Muscle of back (tissue), 3 donors: ENCODE measurements at regions not wholly inside any gene's neighbourhood (a gene's known extent, or its start where the extent isn't known, plus 50 kb on each side); places are given as distances from the start of the nearest gene placed in this dataset.
"Not testable (repeated sequence)": the region's sequence is repeated elsewhere in the genome, so short reads cannot be mapped to it uniquely, and the experiment has no call there.

Experiments used
- DNase-seq, 3 donors: peaks; one replicate each; pipeline versions ENCODE4 v3.0.0 to v3.0.0-alpha.2; 2013

DNA sequence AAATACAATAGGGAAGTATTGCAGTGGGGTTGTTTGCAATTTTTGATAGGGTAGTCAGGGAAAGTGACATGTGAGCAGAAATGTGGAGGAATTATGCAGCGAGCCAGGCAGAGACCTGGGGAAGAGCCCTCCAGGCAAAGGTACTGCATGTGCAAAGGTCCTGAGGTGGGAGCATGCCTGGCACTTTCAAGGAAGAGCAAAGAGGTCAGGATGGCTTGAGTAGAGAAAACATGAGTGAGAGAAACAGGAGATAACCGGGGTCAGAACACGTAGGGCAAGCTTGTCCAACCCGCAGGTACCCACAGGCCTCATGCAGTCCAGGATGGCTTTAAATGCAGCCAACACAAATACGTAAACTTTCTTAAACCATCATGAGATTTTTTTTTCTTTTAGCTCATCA is 71.0 kb downstream of the COQ2 start:
- DNase-seq: no peak

DNA sequence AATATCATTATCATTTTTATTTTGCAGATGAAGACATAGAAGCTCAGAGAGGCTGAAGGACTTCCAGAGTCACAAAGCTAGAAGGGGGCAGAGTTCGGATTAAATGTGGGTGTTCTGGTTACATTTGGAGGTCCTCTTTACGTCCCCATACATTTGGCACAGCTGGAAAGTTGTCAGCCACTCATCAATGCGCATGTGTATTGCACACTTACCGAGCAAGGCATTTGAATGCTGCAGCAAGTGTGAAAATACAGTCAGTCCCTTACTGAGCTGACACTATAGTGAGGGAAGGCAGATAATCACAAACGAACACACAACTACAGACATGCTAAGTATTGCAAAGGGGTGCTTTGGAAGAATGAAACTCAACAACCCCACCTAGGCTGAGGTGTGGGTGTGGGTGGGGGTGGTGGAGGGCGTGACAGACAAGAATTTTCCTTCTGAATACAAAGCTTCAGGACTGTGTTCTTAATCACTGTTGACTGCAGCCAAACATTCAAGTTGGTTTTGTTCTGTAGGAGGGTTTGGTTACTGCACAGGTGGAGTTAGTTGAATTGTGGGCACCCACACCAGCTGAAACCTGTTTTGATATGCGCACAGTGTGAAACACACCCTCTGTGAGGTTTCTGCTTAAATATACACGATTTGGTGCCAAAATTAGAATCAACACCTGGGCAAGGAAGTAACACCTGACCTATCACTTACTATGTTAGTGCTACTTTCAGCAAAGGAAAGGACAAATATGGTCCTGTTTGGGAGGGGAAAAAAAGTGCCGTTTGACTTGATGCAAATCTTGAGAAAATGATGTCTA is 72.4 kb downstream of the COQ2 start:
- no peak for DNase-seq

DNA sequence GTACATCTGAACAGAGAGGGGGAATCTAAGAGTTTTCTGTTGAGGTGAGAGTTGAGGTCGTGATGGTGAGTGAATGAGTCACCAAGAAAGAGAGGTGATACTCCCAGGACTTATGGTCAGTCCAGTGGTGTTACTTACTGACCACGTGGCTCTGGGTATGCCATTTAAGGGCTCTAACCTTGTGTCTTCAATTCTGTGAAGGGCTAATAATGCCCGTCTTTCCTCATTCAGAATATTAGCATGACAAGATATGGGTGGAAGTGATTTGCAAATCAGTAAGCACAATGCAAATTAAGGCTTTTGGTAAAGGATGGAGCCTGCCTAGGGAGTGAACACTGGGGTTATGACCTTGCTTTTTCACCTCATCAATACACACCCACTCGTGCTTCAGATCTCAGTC is 75.2 kb downstream of the COQ2 start:
- no peak for DNase-seq

DNA sequence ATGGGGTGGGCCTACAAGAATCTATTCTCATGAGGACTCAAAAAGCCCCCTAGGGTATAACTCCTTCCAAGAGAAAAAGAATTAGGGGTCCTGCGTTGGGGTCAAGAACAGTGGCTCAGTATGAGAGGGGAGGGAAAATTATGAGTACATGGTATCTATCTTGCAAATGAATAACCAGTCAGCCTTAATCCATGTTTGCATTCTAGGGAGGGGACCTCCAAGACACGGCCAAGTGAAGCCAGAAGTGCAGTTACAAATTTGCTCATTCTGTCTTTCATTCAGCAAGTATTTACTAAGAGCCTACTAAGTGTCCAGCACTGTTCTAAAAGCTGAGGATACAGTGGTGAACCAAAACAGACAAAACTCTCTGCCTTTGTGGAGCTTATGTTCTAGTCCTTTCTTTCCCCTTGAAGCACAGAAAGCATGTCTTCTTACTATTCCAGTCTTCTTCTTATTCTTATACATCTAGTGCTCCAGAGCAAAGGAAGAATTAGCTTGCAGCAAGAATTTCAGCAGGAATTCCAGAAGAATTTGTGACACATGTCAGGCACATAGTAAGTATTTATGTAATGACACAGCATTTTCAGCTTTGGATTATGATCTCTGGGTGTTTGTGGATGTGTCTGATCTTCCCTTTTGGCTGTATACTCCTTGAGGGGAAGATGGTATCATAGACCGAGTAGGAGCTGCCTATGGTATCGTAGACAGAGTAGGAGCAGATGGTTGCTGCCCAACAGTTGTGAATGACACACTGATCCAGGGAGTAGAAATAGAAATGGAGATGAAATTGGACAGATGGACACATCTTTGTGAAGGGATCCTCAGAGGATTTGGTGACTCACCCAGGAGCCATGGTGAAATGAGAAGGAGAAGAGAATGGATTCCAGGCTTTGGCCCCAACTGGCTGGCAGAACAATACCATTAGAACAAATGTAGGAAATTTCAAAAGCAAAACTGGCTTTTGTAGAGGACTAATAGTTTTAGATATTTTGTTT is 75.9 kb downstream of the COQ2 start:
- DNase-seq: no peak

DNA sequence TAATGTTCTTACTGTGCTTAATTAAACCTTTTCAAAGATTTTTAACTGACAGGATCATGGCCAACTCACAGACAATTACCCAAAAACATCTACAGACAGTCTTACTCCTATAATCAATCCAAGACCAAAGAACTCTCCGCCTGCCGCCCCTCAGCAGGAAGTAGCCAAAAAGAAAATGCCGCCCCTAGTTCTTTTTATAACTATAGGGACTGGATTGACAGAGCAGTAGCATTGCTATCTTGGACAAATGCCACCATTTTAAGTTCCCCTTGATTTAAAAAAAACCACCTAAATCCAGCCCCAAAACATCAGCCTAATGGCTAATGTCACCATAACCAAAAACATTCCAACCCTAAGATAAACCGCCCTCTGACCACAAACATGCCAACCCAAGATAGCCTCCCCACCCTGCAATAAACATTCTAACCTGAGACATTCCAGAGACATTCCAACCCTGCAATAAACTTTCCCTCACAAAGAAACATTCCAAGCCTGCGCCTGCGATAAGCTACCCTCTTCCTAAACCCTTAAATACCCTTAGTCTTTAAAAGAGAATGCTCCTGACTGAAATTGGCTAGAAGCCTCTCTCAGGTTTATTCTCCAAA is 77.0 kb downstream of the COQ2 start:
- peak in 1 of 3 donors; percentile 40 for DNase-seq

DNA sequence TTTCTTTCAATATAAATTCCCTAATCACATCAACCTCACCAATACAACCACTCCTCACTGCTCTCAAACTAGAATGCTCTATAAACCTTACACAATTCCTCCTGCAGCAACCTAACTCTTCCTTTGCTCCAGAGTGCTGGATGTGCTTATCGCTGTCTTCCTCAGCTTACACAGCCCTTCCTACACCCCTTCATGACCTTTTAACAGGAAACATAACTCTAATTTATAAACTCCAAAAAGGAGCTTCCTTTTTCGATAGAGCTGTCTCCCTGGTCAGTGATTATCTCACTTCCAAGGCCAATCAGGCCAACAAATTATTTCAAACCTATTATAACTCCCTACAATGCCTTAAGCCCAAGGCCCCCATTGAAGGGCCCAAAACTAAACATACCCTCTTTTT is 78.8 kb downstream of the COQ2 start:
- DNase-seq: no peak

DNA sequence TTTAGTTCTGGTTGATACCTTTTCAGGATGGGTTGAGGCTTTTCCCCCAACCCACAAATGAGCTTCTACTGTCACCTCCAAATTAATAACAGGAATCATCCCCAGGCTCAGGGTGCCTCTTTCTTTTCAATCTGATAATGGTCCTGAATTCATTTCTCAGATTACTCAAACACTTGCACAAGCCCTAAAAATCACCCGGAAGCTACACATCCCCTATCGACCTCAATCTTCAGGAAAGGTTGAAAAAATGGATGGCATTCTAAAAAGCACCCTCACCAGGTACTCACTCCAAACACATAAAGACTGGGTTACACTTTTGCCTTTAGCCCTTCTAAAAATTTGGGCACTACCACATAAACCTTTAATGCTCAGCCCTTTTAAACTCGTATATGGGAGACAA is 79.9 kb downstream of the COQ2 start:
- DNase-seq: no peak

DNA sequence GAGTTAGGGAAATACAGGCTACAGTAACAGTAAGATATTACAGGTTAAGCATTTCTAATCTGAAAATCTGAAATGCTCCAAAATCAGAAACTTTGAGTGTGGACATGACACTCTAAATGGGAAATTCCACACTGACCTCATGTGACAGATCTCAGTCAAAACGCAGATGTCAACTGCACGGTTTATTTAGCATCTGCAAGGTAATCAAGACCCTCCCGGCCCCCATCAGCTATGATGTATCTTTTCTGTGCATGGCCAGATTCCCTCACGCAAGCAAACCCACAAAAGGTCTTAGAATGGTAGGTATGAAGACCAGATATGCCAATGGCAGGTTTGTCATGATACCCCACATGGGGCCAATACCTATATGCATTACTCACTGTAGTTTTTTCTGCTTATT is 82.8 kb downstream of the COQ2 start:
- DNase-seq: no peak

DNA sequence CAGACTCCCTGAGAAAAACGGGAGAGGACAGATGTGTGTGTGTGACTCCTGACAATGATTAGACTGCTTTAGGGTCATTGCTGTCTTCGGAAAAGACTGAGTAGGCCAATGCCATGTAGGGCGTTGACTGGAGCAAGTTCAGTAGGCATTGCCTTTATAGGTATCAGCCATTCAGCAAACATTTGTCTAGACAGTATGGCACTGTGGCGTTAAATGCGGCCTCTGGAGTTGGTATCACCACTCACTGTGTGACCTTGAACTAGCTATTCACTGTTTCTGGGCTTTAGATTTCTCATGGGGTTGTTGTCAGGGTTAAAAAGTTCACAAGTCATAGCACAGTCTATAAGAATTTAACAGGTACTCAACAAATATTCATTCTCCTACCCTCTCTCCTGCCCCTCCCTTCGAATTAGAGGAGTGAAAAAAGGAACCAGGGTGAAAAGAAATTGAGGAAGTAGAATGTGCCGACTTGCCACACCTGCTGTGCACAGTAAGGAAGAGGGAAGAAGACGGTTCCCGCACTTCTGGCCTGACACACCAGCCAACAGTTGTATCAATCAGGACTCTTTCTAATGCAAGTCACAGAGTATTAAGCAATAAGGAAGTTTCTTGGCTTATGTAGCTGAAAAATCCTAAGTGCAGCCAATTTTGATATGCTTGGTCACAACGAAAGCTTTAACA is 83.2 kb upstream of the PLAC8 start:
- DNase-seq: peak in 1 of 3 donors; percentile 11

DNA sequence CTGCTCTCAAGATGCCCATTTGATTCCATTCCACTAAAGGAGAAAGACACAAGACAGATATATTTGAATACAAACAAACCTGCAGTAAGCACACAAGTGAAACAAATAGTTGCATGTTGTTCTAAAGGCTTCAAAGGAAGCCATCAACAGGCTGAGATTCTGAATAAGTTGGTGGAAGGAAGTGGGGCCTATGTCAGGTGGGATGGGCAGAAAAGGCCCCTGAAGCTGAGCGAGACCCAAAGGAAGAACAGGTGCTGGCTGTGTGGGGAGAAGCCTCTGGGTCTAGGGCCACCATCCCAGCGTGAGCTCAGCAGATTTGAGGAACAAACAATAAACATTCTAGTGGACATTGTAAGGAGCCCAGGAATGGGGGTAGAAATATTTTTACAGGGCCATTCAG is 82.4 kb upstream of the PLAC8 start:
- no peak for DNase-seq

DNA sequence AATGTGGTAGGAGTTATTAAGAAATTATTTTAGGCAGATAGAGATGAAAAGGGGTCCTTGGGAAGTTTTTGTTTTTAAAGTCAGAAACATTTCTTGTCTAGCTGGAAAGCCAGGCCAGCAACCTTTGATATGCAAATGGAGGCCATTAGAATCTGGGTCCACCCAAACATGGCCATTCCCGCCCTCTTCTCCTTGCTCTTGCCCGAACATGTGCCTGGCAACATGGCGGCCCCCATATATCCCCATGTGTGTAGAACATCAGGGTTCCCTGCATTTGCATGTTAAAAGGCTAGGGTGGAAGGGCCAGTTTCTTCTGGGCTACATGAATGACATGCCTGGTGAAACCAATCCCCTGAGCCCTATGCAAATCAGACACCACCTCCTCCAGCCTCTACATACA is 80.7 kb upstream of the PLAC8 start:
- no peak for DNase-seq

DNA sequence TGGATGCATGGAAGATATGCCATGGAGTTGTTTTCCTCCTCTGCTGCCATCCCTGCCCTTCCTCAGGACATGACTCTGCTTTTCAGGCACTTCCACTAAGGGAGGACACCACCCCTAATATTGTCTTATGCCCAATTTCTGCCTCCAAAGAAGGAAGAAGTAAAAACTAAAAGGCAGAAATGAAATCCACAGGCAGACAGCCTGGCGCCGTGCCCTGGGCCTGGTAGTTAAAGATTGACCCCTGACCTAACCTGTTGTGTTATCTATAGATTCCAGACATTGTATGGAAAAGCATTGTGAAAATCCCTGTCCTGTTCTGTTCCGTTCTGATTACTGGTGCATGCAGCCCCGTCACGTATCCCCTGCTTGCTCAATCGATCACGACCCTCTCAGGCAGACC is 80.1 kb upstream of the PLAC8 start:
- not testable (repeated sequence) for DNase-seq

DNA sequence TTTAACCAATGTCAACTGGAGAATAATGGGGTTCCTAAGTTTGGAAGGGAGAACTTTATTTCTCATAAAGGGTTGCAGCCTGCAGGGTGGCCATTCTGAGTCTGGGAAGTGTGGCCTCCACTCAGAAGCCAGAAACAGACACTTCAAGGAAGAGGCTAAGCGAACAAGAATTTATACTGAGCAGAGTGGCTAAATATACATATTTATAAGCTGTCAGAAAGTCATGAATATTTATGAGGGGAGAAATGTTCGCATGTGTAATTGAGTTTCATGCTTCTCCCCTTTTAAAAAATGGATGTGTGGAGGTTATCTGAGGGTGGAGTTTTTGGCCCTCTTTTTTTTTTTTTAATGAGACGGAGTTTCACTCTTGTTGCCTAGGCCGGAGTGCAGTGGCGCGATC is 78.1 kb upstream of the PLAC8 start:
- DNase-seq: no peak

DNA sequence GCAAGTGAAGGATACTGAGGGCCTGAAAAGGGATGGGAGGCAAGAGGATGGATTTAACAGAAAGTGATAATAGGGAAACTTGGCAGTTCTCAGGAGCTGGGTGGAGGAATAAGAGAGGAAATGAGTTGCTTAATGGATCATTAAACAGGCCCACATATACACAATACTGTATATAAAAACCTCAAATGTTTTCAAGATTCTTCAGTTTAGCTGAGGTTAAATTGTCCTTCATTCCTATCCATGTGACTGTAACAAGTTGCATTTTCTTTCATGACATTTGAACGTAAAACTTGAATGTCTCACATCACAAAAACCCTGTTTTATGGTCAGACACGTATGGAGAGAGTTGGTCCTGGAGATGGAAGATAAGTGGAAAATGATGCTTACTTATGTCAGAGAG is 76.5 kb upstream of the PLAC8 start:
- DNase-seq: no peak

DNA sequence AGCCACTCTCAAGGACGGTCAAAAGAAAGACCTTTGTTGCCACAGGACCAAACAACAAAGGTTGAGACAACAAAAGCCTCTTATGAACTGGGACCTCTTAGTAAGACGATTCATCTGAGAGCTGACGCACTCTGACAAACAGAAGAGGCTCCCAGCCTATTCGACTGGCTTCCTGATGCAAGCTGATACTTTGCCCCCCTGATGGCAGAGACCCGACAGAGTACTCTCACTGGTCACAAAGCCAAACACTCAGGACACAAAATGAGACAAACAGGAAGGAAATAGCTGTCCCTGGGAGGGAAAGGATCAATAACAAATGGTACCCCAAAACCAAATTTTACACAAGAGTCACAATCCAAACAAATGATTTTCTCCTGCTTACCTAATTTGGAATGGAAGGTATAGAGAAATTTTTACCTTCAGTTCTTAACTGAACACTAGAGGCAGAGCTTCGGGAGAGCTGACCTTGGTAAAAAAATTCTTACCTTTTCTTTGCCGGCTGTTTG is 75.2 kb upstream of the PLAC8 start:
- no peak for DNase-seq

DNA sequence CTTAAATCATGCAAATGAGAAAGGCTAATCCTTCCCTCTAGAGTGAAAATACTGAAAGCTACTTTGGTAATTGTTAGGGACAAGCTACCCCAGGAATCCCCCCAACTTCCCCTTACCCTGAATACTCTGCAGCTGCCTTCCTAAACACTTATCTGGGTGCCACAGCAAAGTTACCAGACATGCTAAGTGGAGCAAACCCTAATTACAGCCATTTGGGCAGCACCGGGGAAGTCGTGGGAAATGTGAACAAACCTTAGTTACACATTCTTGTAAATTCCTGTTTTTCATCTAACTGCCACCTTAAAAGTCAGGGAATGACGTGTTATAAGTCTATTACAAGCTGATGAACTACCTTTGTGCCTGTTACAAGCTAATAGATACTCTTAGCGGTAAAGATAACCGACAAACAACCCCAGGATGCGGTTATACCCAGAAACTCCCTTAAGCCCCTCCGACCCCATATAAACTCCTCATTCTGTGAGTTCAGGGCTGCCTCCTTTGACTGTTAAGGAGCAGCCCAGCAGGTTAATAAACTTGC is 66.0 kb upstream of the PLAC8 start:
- no peak for DNase-seq

DNA sequence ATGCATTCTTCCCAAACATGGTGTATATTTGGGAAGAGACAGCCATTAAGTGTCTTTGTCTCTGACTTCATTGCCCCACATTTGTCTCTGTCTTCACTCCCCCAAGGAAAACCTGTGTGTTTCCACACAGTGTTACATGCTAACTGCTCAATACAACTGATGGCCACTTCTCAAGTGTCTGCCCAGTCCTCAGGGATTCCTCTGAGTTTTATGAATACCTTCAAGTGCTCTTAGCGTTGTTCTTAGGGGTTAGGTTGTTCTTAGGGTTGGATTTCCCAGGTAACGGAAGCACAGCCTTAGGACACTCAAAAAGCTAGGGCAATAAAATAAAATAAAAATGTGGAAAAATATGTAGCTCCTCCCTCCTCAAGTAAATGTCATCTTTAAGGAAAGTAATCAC is 64.7 kb upstream of the PLAC8 start:
- no peak for DNase-seq

DNA sequence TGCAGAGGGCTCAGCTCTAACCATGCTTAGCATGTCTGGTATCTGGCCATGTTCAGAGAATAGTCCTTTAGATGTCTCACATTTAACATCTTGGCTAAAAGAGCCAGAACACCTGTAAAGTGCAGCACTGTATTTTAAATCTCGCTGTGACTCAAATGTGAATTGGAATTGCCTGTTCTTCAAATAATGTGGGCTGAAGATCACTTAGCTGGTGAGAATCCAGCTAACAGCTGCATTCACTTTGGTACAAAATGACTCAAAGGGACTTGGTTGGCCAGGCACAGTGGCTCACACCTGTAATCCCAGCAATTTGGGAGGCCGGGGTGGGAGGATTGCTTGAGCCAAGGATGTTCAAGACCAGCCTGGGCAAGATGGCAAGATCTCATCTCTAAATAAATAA is 63.5 kb upstream of the PLAC8 start:
- DNase-seq: no peak

DNA sequence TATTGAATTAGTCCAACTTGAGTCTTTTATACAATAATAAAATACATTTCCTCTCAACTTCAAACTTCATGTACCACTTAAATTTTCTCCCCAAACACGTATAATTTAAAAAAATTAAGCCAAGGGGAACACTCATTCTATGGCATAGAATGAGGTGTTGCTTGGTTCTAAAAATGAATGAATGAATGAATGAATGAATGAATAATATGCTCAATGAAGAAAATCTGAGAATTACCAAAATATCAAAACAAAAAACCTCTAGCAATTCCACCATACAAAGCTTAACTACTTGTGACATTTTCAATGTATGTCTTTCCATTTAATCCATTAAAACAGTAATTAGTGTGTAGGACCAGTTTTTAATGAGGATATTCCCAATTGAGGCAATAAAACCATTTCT is 62.7 kb upstream of the PLAC8 start:
- DNase-seq: no peak

DNA sequence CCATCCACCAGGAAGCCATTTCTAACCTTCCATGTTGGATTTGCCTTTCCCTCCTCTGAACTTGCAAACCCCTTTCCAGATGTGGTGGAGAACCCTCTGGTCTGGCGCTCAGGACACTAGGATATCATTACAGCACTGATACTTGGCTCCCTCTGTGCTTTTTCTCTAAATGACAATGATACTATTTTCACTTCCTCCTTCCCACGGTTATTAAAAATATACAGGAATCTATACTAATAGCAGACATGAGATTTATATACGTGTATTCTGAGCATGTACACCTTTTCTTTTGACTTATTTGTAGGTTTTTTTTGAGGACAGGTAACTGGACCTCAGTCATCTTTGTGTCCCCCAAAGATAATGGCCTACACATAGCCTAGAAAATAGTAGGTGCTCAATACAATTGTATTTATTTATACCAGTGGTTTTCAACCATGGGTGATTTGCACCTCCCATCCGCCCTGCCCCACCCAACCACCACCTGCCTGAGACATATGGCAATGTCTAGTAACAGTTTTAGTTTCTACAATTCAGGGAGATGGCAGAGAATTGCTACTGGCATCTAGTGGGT is 60.4 kb upstream of the PLAC8 start:
- DNase-seq: no peak

DNA sequence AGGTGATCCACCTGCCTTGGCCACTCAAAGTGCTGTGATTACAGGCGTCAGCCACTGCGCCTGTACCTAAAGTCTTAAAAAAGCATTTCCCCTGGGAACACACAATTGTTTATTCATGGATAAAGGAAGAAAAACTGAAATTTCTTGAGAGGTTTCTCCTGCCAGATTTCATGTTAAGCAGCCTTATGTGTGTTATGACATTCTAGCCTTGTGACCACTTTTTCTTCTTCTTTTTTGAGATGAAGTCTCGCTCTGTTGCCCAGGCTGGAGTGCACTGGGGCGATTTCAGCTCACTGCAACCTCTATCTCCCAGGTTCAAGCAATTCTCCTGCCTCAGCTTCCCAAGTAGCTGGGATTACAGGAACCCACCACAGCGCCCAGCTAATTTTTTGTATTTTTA is 57.8 kb upstream of the PLAC8 start:
- no peak for DNase-seq
